ENCODE measurements at regions not wholly inside any gene's neighbourhood (a gene's known extent, or its start where the extent isn't known, plus 50 kb on each side); places are given as distances from the start of the nearest gene placed in this dataset.
A peak's percentile ranks its signal among the peaks of the same experiment; 100 is the strongest.
"Not testable (repeated sequence)": the region's sequence is repeated elsewhere in the genome, so short reads cannot be mapped to it uniquely, and the experiment has no call there.

DNA sequence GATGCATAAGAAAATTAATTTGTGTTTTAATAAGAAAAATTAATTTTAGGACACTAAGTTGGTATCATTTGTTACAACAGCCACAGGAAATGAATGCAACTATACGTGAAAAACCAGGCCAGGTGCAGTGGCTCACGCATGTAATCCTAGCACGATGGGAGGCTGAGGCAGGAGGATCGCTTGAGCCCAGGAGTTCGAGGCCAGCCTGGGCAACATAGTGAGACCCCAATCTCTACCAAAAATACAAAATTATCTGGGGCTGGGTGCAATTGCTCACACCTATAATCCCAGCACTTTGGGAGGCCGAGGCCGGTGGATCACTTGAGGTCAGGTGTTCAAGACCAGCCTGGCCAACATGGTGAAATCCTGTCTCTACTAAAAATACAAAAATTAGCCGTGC is 132.2 kb upstream of the CIBAR2 start:
- not testable (repeated sequence) for DNase-seq

DNA sequence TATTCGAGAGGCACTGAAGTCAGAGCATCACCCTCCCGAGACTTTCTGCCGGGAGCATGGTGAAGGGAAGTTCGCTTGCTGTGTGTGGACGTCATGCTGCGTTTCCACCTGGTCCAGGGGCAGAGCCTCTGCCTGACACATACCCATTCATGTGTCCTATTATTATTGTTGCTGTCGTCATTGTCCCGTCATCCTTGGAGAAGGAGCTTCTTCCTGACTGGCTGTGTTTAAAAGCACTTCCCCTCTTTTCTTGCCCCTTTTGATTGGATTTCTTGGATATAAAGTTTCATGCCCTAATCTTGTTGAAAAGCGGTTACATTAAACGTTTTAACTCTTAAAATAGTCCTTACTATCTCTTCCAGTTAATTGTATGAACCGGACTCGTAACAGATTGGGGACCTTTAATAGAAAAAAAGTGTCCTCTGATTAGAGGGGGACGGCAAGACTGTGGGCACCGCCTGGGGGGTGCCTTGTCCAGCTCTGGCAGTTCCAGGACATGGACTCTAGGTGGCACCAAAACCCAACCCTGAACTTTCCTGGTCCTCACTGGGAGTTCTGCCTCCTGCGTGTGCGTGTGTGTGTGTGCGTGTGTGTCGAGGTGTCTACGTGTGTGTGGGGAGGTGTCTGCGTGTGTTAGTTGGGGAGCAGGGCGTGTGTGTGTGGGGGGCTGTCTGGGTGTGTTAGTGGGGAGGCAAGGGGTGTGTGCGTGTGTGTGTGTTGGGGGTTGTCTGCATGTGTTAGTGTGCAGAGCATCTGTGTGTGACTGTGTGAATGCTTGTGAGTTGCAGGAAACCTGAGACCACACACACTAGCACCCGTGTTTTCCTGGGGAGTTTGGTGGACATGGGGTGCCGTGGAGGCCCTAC is 133.3 kb upstream of the CIBAR2 start:
- DNase-seq, result peak; percentile 61

DNA sequence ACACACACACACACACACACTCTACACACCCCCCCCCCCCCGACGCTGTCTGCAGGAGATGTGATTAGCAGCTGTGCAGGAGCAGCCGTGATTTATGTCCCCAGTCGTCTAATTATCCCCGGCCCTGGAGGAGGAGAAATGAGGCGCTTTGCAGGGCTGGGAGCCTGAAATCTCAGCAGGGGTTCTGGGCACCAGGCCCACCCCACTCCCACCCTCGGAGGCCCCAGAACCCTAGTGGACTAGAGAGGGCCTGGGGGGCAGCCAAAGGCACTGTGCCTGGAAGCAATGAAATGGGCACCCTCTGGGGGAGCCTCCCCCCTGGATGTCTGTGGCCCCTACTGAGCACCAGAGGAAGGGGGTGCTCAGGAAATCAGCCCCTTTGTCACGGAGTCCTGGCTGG is 134.2 kb upstream of the CIBAR2 start:
- peak; percentile 1 for DNase-seq

DNA sequence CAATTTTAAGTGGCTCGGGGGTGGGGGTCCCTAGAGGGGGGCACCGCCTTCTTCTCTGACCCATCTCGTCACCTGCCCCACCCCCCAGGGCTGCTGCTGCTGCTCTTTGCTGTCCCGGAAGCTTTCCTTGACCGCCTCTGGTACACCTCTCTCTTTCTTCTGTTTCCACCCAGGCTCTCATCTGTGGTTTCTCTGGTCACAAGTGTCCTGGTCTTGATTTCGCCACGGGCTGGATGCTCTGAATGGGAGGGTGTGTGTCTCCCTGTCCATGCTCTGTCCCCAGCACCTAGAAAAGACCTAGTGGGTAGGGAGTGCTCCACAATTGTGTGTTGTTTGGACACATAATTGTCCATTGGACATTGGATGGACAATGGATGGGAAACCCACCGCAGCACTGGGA is 134.7 kb upstream of the CIBAR2 start:
- no peak for DNase-seq

DNA sequence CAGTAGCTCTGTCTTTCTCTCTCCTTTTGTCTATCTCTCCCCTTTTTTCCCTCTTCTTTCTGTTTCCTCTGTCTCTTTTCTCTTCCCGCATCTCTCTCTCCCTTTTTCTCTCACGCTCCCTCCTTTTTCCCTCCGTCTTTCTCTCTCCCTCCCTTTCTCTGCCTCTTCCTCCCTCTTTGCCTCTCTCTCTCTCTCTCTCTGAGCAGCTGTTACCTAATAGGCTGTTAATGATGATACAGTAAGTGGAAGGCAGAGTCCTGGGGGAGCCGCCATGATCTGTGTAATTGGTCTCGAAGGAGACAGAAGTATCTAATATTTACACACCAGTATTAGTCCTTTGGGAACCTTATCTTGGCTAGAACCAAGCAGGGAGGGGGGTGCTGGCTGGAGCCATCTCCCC is 136.1 kb upstream of the CIBAR2 start:
- no peak for DNase-seq

DNA sequence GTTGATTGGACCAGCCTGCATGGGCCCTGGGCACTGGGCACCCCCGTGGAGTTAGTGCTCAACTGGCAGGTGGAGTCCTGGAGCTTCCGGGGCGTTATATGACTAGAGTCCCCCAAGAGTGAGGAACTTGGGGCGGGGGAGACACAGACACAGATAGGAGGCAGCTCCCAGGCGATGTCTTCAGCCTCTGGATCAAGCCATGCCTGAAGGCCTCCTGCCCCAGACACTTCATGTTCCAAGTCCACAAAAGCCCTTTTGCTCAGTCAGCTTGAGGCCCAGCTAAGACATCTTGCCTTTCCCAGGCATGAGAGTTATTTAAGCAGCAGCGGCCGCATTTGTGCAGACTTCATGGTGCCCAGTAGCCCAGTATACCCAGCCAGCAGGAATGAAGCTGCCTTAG is 136.6 kb upstream of the CIBAR2 start:
- DNase-seq, result no peak

DNA sequence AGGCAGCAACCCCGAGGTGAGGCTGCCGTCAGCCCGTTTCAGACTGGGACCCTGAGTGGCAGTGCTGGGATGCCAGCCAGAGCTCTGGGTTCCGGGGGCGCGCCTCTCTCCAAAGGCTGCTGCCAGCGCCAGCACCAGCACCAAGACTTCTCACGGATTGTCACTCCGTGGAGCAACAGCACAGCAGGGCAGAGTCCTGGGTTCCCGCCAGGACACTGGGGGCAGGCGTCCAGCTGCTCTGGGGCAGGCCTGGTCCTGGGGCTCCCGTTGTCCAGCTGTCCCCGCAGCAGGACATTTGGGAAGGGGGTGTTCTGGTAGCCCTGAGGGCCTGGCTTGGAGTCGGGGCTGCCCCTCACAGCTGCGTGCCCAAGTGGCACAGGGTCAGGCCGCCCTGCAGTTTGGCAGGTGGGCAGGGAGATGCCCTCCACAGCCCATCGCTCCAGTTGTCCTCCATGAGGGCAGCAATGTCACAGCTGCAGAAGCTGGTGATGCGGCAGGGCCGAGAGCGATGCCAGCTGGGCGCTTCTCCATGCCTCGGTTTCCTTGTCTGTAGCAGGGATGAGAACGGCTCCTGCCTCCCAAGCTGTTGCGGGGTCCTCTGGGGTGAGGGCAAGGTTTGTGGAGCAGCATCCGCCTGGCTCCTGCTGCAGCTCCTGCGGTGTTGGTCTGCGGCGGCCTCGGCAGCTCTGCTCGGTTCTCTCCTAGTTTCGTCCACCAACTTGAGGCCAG is 137.3 kb upstream of the CIBAR2 start:
- DNase-seq, result no peak

DNA sequence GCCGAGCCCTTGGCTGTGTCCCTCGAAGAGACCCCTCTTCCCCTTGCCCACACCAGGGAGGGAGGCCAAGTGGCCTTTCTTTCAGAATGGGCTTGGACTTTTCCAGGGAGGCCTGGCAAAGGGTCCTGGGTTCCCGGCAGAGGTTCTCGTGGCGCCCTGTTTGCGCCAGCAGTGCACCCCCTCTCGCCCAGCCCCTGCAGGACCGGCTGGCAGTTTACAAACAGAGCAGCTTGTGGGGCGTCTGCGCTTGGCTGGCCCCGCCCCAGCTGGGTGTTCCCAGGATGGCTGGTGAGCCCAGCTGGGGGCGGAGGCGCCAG is 137.8 kb upstream of the CIBAR2 start:
- DNase-seq, result no peak

DNA sequence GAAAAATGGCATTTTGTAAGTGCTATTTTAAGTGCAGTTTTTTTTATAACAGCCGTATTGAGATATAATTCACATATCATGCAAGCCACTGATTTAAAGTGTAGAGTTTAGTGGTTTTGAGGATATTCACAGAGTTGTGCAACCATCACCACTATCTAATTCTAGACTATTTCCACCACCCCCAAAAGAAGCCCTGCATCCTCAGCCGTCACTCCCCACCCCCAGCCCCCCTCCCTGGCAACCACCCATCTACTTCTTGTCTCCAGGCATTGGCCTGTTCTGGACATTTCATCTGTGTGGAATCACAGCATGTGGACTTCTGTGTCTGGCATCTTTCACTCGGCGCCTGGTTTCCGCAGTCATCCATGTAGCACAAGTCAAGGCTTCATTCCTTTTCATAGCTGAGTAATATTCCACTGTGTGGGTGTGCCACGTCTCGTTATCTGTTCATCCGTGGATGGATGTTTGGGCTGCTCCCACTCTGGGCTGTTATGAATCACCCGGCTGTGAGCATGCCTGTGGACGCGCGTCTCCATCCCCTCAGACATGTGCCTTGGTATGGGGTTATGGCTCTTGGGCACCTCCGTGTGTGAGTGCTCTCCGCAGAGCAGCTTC is 138.4 kb upstream of the CIBAR2 start:
- no peak for DNase-seq

DNA sequence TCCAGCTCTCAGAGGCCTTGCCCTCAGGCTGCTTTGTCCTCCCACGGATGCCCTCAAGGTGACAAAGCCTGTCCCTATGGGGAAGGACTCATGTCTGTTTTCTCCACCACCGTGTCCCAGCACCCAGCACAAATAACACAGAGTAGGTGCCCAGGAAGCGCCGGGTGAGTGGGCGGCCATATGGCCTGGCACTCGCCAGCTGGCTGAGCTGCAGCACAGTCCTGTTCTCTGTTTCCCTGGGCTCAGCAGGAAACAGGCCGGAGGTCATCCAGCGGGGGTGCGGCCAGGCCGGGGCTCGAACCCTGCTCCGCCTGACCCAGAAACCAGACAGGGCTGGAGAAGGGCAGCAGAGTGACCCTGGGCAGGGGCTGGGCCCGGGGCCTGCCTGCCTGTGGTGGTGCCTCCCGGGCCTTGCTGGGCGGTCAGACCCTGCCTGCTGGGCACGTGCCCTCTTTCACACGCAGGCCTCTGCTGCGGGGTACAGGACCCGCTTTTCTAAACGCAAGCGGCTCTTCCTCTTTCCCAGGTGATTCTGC is 139.0 kb upstream of the CIBAR2 start:
- no peak for DNase-seq

DNA sequence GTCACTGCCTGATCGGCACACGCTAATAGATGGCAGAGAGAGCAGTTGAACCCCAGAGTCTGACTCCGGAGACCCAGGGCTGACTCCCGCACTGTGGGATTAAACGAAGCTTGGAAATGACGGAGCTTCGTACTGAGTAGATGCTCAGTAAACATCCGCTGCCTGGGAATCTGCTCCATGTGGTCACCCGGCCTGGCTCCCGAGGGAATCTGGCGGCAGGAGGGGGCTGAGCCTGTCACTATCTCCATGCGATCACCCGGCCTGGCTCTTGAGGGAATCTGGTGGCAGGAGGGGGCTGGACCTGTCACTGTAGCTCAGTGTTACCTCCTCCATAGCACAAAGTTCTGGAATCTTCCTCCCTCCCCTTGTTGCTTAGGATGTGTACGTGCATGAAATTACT is 139.7 kb upstream of the CIBAR2 start:
- no peak for DNase-seq

DNA sequence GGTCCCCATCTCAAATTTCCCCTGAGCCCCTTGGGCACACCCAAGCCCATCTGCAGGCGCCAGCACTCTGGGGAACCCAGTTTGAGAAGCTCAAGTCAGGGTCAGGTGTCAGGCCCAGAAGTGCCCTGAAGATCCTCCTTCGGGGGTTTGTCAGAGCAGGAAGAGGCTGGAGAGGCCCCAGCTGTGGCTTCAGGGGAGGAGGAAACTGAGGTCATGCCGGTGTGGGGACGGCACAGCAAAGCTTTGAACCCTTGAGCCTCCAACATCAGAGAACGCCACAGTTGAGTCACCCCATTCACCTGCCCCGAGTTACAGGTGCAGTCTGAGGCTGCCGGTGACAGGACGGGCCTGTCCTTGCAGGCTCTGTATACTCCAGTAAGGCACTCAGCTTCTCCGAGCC is 140.2 kb upstream of the CIBAR2 start:
- DNase-seq, result no peak

DNA sequence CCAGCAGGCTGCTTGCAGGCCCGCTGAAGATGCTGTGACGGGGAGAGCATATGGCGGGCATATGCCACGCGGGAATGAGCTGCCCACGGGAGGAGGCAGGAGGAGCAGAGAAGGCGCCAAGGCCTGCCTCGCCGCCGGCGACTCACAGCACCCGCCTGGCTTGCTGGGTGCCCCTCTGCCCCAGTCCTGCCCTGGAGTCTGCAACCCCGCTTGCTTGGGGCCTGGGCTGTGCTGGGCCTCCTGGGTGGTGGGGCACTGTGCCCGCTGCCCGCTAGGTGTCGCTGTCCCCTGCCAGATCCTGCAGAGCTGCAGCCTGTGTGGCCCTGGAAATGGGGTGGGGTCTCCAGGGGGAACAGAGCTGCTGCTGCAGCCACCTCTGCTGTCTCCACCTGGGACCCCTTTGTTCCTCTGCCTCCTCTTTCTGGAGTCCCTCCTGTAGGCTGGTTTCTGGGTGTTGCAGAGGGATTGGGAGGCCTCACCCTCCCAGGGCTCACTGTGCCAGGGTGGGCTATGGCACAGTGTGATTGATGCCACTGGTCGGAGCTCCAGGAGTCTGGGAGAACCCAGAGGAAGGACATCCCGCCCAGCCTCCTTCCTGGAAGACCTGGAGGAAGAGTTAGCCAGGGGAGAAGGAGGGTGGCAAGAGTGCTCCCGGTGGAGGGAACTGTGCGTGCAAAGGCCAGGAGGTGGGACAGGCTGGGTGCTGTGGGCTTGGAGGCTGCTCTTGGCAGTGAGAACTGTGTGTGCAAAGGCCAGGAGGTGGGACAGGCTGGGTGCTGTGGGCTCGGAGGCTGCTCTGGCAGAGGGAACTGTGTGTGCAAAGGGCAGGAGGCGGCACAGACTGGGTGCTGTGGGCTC is 141.0 kb upstream of the CIBAR2 start:
- peak; percentile 53 for DNase-seq

DNA sequence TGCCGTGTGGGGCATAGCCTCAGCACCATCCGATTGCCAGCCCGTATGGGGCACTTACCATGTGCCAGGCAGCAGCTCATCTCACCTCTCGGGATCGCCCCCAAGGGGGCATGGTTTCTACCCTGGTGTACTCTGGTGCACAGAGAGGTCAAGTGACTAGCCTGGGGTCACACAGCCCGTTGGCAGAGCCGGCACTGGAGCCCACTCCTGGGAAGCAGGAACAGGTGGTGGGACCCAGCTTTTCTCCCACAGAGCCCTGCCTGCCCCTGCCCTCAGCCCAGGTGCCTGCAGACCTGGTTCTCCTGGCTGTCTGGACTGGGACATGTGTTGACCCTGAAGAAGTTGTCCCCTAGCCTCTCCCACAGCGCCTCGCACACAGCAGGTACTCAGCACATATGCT is 141.8 kb upstream of the CIBAR2 start:
- no peak for DNase-seq

DNA sequence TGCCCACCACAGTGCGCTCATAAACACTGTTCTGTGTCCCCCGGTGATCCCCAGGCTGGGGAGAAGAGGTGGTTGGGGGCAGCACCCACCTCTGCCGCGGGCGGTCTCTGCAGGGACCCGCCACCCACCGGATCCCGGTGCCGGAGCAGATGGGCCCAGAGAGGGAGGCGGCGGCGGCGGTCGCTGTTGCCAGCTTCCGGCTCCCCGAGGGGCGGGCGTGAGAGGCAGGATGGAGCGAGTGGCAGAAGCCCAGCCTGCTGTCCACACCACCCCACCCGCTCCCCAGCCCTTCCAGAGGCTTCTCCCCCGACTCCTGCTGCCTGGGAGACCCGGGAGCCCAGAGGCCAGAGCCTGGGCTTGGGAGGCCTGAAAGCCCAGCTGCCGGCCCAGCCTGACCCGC is 142.6 kb upstream of the CIBAR2 start:
- no peak for DNase-seq

DNA sequence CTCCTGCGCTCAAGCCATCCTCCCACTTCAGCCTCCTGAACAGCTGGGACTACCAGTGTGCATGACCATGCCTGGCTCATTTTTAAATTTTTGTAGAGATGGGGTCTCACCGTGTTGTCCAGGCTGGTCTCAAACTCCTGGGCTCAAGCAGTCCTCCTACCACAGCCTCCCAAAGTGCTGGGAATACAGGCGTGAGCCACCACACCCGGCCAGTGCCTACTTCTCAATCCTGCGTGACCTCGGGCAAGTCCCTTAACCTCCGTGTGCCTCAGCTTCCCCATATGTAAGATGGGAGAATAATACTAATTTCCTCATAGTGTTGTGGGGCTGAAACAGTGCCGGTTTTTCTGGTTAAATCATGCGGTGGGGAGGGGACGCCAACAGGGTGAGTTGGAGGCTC is 143.5 kb upstream of the CIBAR2 start:
- no peak for DNase-seq

DNA sequence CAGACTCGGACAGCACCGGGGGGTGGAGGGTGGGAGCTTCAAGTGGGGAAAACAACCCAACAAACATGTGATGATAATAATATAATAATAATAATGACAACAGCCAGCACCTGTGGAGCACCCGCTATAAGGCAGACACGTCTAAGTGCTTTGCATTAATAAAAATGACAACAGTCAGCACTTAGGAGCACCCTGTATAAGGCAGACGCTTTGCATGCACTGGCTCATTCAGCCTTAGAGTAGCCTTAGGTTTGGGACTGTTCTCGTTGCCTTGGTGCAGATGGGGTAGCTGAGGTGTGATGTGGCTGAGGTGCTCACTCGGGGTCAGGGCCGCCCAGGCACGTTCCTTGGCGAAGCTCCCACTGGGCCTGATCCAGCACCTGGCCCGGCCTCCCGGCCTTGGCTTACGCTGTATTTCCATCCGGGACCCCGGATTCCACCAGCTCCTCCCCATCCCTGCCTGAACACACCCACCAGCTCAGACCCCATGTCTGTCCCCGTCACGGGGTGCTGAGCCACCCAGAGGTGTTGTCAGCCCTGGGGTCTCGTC is 144.0 kb upstream of the CIBAR2 start:
- DNase-seq, result no peak

DNA sequence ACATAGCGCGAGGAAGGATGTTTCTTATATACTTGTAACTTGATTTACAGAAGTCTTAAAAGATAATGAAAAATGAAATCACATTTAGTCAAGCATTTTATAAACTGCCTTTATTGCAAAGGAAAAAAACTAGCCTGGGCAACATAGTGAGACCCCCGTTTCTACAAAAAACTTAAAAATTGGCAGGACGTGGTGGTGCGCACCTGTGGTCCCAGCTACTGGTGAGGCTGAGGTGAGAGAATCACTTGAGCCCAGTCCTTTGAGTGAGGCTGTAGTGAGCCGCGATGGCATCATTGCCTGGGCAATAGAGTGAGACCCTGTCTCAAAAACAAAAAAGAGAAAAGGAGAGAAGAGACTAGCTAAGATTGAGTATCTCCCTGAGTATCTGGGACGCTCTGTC is 145.2 kb upstream of the CIBAR2 start:
- no peak for DNase-seq

DNA sequence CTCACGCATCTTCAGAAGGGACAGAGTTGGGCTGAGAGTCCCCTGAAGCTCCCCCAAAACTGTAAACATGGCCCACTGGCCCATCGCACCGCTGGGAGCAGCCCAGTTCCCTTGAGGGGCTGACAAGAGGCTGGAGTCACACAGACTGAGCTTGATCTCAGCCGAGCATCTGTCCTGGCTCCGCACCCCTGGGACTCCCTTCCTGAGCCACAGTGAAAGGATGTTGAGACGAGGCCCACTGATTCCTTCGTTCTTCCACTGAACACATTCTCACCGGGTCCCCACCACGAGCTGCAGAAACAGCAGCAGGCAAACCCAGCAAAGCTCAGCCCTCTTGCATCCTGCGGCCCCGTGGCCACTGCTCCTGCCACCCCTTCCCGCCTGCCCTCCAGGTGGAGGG is 145.9 kb upstream of the CIBAR2 start:
- no peak for DNase-seq

DNA sequence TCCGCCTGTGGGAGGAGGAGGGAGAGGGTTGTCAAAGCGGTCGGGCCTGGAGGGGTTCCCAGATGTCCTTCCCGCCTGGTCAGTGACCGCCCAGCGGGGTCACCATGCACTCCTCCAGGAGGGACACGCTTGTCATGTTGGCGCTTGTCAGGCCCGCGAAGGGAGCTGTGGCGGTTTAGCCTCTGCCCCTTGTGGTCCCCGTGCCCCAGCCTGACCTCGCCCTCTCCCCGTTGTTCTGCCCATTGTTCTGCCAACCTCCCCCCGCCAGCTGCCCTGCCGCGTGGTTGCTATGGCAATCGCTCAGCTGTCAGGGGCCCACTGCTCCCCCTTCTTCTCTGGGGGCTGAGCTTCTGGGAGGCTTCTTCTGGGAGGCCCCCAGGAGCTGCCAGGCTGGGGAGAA is 146.4 kb upstream of the CIBAR2 start:
- no peak for DNase-seq

DNA sequence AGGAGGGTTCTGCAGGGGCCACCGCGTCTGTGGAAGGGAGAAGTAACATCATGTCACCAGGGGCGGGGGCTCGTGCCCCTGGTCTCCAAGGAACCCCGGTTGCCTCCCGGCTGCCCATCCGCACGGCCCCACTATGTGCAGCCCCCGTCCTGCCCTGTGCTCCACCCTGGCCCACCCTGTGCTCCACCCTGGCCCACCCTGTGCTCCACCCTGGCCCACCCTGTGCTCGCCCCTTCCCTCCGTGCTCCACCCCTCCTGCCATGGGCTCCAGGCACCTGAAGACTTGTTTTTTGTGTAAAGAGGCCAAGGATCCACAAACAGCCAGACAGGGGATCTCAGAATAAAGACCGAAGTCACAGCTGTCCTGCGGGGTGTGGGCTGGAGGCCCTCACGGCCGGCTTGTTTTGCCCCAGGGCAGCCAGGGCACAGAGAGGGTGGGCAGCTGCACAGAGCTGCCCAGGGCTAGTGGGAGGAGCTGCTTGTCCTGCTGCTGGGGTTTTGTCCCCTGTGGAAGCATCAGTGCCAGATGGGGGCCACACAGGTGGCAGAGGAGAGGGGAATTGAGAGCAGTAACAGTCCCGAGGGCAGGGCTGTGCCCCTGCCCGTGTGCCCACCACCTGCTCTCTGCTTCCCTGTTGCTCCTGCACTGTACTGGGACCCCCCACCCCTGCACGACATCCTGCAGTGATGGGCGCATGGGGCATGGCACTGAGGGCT is 147.0 kb upstream of the CIBAR2 start:
- no peak for DNase-seq

DNA sequence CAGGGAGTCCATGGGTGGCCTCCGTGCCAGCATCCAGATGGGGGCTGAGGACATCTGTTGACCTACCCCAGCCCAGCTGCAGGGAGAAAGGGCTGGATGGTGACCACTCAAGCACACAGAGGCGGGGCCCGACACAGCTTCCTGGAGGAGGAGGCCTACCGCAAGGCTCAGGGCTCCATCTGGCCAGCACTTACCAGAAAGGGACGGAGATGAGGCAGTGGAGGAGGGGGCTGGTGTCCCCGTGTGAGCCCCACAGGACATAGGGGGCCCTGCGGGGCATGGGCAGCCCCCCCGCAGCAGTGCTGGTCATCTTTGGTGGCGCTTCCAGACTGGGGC is 147.5 kb upstream of the CIBAR2 start:
- DNase-seq, result no peak
